GM10248 (cell line): ENCODE measurements at regions not wholly inside any gene's neighbourhood (a gene's known extent, or its start where the extent isn't known, plus 50 kb on each side); places are given as distances from the start of the nearest gene placed in this dataset.

Experiments used
- CTCF ChIA-PET: fragments of 300-600 bp; sonication (Branson Sonifier 250); formaldehyde crosslinking; extraction: SDS; loops from one replicate; lab custom pipeline; 2021; ENCODE audit warnings: antibody characterized with exemption; lab: Yijun Ruan, JAX
- POLR2A ChIA-PET: fragments of 350-650 bp; sonication (Branson Sonifier 250); formaldehyde crosslinking; extraction: SDS; loops from one replicate; lab custom pipeline; 2020; ENCODE audit warnings: antibody characterized with exemption; lab: Yijun Ruan, JAX
- DNase-seq: peaks from one replicate; pipeline ENCODE4 v3.0.0; 2012; ENCODE audit errors: extremely low spot score
- TF ChIP-seq, protein P1 (sequence below): IDR thresholded peaks from 2 replicates; pipeline ENCODE4 v1.5.1; 2012; ENCODE audit warnings: mild to moderate bottlenecking, low read depth; ENCODE audit errors: extremely low read depth, missing control alignments, control extremely low read depth

DNA sequence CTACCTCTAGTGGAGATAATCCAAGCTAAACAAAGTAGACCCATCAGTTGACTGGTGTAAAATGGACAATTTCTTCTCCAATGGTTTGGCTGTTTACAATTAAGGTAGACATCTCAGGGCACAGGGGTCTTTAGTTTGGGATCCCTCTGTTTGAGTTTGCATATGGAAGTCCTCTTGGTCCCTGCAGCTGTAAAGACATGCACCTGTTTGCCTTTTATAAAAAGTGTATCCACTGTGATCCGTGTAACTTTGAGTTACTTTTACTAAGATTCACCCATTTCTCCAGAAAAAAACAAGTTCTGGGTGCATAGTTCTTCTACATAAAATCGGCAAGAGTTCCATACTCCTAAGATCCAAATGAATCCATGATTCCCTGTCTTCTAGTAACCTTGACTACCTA lies 374.7 kb upstream of the ADAMTS16 start:
- no peak for DNase-seq
- ChIA-PET POLR2A (no interaction called here), CTCF (interaction anchor here (1.1 kb wide), 1 partner anchor 30 kb away, joined by 3 read pairs; no protein-coding TSS in a partner anchor)
- TF ChIP-seq, protein P1, sequence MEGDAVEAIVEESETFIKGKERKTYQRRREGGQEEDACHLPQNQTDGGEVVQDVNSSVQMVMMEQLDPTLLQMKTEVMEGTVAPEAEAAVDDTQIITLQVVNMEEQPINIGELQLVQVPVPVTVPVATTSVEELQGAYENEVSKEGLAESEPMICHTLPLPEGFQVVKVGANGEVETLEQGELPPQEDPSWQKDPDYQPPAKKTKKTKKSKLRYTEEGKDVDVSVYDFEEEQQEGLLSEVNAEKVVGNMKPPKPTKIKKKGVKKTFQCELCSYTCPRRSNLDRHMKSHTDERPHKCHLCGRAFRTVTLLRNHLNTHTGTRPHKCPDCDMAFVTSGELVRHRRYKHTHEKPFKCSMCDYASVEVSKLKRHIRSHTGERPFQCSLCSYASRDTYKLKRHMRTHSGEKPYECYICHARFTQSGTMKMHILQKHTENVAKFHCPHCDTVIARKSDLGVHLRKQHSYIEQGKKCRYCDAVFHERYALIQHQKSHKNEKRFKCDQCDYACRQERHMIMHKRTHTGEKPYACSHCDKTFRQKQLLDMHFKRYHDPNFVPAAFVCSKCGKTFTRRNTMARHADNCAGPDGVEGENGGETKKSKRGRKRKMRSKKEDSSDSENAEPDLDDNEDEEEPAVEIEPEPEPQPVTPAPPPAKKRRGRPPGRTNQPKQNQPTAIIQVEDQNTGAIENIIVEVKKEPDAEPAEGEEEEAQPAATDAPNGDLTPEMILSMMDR: no peak

DNA sequence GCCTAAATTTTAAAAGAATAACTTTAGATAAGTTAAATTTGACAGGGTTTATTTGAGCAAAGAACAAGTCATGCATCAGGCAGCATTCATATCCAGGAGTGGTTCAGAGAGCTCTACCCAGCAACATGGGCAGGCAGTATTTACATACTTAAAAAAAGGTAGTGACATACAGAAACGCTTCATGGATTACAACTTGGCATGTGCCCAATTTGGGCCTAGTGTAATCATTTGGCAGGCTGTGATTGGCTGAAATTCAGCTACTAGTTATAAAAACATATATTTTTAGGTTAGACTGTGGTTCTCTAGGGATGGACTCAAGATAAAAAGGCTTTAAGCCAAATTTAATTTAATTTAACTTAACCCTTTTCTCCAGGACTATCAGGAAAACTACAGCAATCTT lies 374.0 kb upstream of the ADAMTS16 start:
- ChIA-PET CTCF (no interaction called here), POLR2A (no interaction called here)
- DNase-seq: no peak
- TF ChIP-seq, protein P1: no peak

DNA sequence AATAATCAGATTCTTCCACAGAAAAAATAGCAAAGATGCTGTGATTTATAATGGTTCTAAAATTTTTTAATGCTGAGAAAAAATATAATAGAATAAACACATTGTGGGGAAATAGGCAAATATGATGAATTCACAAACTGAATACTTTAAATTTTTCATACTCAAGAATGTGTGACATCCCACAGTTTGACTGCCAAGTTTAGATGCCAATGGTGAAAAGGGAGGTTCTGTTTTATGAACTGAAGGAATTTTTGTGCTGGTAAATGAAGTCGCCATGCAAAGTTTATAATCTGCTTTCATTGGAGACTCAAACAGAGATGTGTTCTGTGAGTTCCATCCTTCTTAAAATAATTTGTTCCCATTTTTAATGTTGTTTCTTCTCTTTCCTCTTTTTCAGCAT lies 367.5 kb upstream of the ADAMTS16 start:
- DNase-seq: no peak
- TF ChIP-seq, protein P1: no peak
- ChIA-PET POLR2A (no interaction called here), CTCF (no interaction called here)

DNA sequence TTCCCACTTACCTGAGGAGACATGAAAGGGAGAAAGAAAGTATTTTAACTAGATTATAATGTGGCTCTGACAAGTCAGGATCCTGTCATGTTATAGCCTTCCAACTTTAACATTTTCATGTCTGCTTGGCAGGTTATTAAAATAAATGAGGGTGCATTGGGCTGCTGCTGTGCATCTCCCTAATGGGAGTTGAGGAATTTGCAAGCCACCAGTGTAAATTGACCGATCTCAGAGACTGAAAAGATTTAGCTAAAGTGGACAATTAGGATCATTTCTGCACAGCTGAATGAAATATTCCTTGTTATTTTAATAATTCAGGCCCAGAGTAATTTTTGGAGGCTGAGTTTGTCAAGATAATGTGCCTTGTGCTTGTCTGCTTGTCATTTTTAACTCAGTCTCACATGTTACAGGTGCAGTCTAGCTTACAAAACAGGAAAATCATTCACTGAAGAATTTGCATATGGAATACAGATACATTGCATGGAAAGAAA lies 366.3 kb upstream of the ADAMTS16 start:
- ChIA-PET POLR2A (no interaction called here), CTCF (no interaction called here)
- TF ChIP-seq, protein P1: no peak
- no peak for DNase-seq

DNA sequence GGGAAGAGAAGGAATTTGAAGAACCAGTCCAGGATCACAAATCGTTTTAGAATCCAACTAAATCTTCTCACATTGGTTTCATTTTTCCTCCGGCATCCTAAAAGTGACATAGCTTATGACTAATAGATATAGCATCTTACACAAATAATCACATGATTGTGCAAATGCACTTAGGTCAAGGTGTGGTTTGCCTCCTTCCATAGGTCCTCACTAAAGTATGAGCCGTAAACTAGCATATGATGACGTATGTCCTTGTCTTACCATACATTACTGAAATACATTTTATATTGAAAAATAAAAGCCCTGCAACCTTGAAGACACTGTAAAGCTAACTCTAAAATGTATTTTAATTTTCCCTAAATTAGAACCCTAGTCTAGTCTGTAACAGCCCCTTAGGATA lies 362.7 kb upstream of the ADAMTS16 start:
- ChIA-PET POLR2A (no interaction called here), CTCF (no interaction called here)
- TF ChIP-seq, protein P1: no peak
- no peak for DNase-seq

DNA sequence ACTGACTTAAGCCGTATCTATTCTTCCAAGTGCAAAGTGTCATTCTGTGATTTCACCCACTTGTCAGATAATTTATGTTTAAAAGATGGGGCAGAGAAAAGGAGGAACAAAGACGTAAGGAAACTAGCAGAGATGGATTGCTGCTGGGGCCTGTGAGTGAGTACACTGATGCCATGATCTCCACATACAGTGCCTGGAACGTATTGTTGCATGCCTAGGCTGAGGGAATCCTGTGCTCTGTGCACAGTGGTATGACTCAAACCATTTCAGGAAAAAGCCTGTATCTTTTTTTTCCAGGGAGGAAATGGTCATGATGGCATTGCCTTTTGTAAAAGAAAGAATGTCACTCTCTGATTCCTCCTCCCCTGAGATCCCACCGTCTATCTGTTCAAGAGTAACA lies 359.5 kb upstream of the ADAMTS16 start:
- ChIA-PET POLR2A (no interaction called here), CTCF (no interaction called here)
- TF ChIP-seq, protein P1: no peak
- no peak for DNase-seq

DNA sequence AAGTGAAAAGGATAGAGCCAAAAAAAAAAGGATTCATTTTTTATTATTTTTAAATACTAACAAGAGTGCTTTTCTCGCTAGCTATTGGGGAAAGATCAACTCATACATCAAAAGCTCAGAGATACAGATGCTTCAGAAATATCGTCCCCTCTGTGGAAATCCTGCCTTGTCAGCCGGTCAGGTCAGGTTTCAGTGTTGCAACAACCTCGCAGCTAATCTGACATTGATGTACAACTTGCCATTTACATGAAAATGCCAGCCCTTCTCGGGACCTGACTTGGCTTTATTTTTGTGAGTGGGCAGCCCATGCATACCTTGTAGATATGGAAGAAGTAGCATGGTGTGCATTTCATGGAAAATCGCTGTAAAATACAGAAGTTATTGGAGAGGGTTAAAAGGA lies 358.8 kb upstream of the ADAMTS16 start:
- POLR2A ChIA-PET: no interaction called here
- CTCF ChIA-PET: no interaction called here
- TF ChIP-seq, protein P1: no peak
- DNase-seq: no peak
